ENCODE measurements at regions not wholly inside any gene's neighbourhood (a gene's known extent, or its start where the extent isn't known, plus 50 kb on each side); places are given as distances from the start of the nearest gene placed in this dataset.

DNA sequence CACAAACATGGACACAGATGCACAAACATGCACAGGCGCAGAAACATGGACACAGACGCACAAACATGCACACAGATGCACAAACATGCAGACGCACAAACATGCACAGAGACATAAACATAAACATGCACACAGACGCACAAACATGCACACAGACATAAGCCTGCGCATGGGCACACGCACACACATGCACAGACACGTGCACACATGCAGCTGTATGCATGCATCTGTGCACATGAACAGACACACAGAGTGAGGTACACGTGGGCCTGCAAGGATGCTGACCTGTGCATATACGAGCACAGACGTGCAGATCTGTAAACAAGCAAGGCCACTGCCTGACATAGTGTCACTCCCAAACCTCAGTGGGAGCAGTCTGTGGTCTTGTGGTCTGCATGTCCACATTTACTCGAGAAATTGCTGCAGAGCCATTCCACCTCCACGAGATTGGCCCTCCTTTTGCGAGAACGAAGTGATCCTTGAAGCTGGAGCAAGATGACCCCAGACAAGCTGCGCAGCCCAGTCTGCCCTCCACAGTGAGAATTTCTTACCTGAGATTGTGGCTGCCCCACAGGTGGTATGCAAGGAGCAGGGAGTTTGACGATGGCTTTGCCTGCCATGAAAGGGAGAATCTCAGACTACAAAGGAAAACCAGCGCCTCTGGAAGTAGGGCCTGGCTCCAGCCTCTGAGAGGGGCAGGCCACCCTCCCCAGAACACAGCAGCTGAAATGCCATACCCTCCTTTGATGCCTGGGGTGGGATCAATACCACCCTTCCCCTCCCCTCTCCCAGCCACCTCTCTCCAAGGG lies 299.9 kb downstream of the BRD1 start:
- TF ChIP-seq EZH2 (IDR thresholded peaks at IDR 0.05; ENCODE audit: insufficient read depth, poor library complexity, severe bottlenecking) (no peak), EZH2phosphoT487 (IDR thresholded peaks at IDR 0.05; ENCODE audit: insufficient read depth, low read depth) (no peak)
